ENCODE measurements at regions not wholly inside any gene's neighbourhood (a gene's known extent, or its start where the extent isn't known, plus 50 kb on each side); places are given as distances from the start of the nearest gene placed in this dataset.
"Not testable (repeated sequence)": the region's sequence is repeated elsewhere in the genome, so short reads cannot be mapped to it uniquely, and the experiment has no call there.

GRCh38 chr6:113055998-113056397 is 708.9 kb downstream of the RFPL4B start:
- no peak for DNase-seq (ENCODE audit: low spot score)
- in situ Hi-C loops (cut with MboI; ENCODE audit: low pct_unique_long_range_greater_than_20kb, low sequenced_read_pairs, unreplicated experiment), result no loop called here
- TF ChIP-seq CTCF (IDR thresholded peaks at IDR 0.05; ENCODE audit: extremely low read depth, insufficient read depth, missing control alignments), result no peak

GRCh38 chr6:113057567-113058053 is 710.5 kb downstream of the RFPL4B start:
- no peak for DNase-seq (ENCODE audit: low spot score)
- in situ Hi-C loops (cut with MboI; ENCODE audit: low pct_unique_long_range_greater_than_20kb, low sequenced_read_pairs, unreplicated experiment), result no loop called here
- no peak for TF ChIP-seq CTCF (IDR thresholded peaks at IDR 0.05; ENCODE audit: extremely low read depth, insufficient read depth, missing control alignments)

GRCh38 chr6:113060664-113061063 is 713.5 kb downstream of the RFPL4B start:
- no peak for TF ChIP-seq CTCF (IDR thresholded peaks at IDR 0.05; ENCODE audit: extremely low read depth, insufficient read depth, missing control alignments)
- DNase-seq (ENCODE audit: low spot score), result peak; percentile 4
- in situ Hi-C loops (cut with MboI; ENCODE audit: low pct_unique_long_range_greater_than_20kb, low sequenced_read_pairs, unreplicated experiment), result no loop called here

- no peak for TF ChIP-seq CTCF (IDR thresholded peaks at IDR 0.05; ENCODE audit: extremely low read depth, insufficient read depth, missing control alignments)
- no peak for DNase-seq (ENCODE audit: low spot score)
- in situ Hi-C loops (cut with MboI; ENCODE audit: low pct_unique_long_range_greater_than_20kb, low sequenced_read_pairs, unreplicated experiment), result no loop called here
These were observed 718.5 kb downstream of the RFPL4B start for GRCh38 chr6:113065611-113066010.

GRCh38 chr6:113067612-113068275 is 720.6 kb downstream of the RFPL4B start:
- no peak for DNase-seq (ENCODE audit: low spot score)
- in situ Hi-C loops (cut with MboI; ENCODE audit: low pct_unique_long_range_greater_than_20kb, low sequenced_read_pairs, unreplicated experiment), result no loop called here
- TF ChIP-seq CTCF (IDR thresholded peaks at IDR 0.05; ENCODE audit: extremely low read depth, insufficient read depth, missing control alignments), result no peak

GRCh38 chr6:113068570-113068969 is 721.4 kb downstream of the RFPL4B start:
- no peak for DNase-seq (ENCODE audit: low spot score)
- TF ChIP-seq CTCF (IDR thresholded peaks at IDR 0.05; ENCODE audit: extremely low read depth, insufficient read depth, missing control alignments), result no peak
- in situ Hi-C loops (cut with MboI; ENCODE audit: low pct_unique_long_range_greater_than_20kb, low sequenced_read_pairs, unreplicated experiment), result no loop called here

GRCh38 chr6:113070681-113071080 is 723.6 kb downstream of the RFPL4B start:
- in situ Hi-C loops (cut with MboI; ENCODE audit: low pct_unique_long_range_greater_than_20kb, low sequenced_read_pairs, unreplicated experiment); DNase-seq (ENCODE audit: low spot score): not testable (repeated sequence)
